ENCODE measurements at regions not wholly inside any gene's neighbourhood (a gene's known extent, or its start where the extent isn't known, plus 50 kb on each side); places are given as distances from the start of the nearest gene placed in this dataset.

DNA sequence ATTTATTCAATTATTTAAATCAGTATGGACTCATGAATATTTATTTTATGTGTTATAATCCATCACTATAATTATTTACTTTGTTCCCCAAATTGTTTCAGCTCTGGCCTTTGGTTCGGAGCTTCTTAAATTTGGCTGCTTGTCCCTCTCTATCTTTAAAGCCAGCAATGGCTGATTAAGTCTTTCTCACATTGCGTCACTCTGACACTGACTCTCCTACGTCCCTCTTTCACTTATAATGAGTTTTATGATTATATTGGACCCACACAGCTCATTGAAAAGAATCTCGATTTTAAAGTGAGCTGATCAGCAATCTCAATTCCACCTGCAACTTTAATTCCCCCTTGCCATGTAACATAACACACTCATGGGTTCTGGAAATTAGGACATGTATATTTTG lies 185.2 kb upstream of the SLC39A10 start:
- Histone ChIP-seq H2AFZ (ENCODE audit: low read depth) (no peak overlapping the region), H3K79me2 (ENCODE audit: insufficient read depth) (no peaks in the 10 kb centered on the region), H3K9me2 (no peaks in the 10 kb centered on the region), H3K4me1 (ENCODE audit: control insufficient read depth in 1 of 2, insufficient read depth in 2 of 2, low read depth in 1 of 2, low read length in 1 of 2) (peaks cover 0 to 2% of the 10 kb centered on the region in 2 experiments; a peak in 1 of 4 replicates), H3K4me3 (ENCODE audit: low read depth in 2 of 2, low read length in 1 of 2) (no peak overlapping the region), H3K36me3 (replicated peaks in 1 of 2; ENCODE audit: control insufficient read depth in 1 of 2, insufficient read depth in 2 of 2, low read length in 1 of 2) (no peaks in the 10 kb centered on the region), H3F3A (replicated peaks; ENCODE audit: insufficient read depth) (peaks cover 5% of the 10 kb centered on the region), H3K27me3 (ENCODE audit: insufficient read depth) (no peaks in the 10 kb centered on the region), H3K9ac (no peak overlapping the region), H4K20me1 (ENCODE audit: insufficient read depth) (no peaks in the 10 kb centered on the region), H3K9me3 (no peaks in the 10 kb centered on the region), H3K4me2 (no peak overlapping the region), H3K27ac (ENCODE audit: low read depth in 2 of 2, low read length in 1 of 2) (no peak overlapping the region)
- TF ChIP-seq EZH2phosphoT487 (IDR thresholded peaks at IDR 0.05; ENCODE audit: borderline replicate concordance, low read depth) (no peak), ELF1 (IDR thresholded peaks at IDR 0.05) (no peak), NRF1 (IDR thresholded peaks at IDR 0.05; ENCODE audit: low read depth, low read length) (no peak), SIN3A (IDR thresholded peaks at IDR 0.05; ENCODE audit: borderline replicate concordance, low read depth, low read length) (no peak), FOXJ3 (CRISPR knock-in tag; IDR thresholded peaks at IDR 0.05) (no peak), GATA2 (CRISPR knock-in tag; IDR thresholded peaks at IDR 0.05) (no peak), FOXM1 (IDR thresholded peaks at IDR 0.05; ENCODE audit: low read depth) (no peak), TAF1 (IDR thresholded peaks at IDR 0.05; ENCODE audit: borderline replicate concordance, low read depth, low read length) (no peak), RCOR1 (IDR thresholded peaks at IDR 0.05; ENCODE audit: low read length) (no peak), RAD21 (IDR thresholded peaks at IDR 0.05; ENCODE audit: low read length) (no peak), SMC3 (IDR thresholded peaks at IDR 0.05; ENCODE audit: low read depth, low read length) (no peak), CHD2 (IDR thresholded peaks at IDR 0.05; ENCODE audit: low read length, partially characterized antibody) (no peak), TCF12 (IDR thresholded peaks at IDR 0.05) (no peak)
- TF ChIP-seq, protein P1, sequence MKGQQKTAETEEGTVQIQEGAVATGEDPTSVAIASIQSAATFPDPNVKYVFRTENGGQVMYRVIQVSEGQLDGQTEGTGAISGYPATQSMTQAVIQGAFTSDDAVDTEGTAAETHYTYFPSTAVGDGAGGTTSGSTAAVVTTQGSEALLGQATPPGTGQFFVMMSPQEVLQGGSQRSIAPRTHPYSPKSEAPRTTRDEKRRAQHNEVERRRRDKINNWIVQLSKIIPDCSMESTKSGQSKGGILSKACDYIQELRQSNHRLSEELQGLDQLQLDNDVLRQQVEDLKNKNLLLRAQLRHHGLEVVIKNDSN (IDR thresholded peaks at IDR 0.05; ENCODE audit: borderline replicate concordance, low read depth): no peak
- TF ChIP-seq, protein P2, sequence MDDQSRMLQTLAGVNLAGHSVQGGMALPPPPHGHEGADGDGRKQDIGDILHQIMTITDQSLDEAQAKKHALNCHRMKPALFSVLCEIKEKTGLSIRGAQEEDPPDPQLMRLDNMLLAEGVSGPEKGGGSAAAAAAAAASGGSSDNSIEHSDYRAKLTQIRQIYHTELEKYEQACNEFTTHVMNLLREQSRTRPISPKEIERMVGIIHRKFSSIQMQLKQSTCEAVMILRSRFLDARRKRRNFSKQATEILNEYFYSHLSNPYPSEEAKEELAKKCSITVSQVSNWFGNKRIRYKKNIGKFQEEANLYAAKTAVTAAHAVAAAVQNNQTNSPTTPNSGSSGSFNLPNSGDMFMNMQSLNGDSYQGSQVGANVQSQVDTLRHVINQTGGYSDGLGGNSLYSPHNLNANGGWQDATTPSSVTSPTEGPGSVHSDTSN (IDR thresholded peaks at IDR 0.05): no peak
- TF ChIP-seq, protein P3, sequence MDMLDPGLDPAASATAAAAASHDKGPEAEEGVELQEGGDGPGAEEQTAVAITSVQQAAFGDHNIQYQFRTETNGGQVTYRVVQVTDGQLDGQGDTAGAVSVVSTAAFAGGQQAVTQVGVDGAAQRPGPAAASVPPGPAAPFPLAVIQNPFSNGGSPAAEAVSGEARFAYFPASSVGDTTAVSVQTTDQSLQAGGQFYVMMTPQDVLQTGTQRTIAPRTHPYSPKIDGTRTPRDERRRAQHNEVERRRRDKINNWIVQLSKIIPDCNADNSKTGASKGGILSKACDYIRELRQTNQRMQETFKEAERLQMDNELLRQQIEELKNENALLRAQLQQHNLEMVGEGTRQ (IDR thresholded peaks at IDR 0.05; ENCODE audit: borderline replicate concordance, low read depth, low read length): no peak
- TF ChIP-seq, protein P4, sequence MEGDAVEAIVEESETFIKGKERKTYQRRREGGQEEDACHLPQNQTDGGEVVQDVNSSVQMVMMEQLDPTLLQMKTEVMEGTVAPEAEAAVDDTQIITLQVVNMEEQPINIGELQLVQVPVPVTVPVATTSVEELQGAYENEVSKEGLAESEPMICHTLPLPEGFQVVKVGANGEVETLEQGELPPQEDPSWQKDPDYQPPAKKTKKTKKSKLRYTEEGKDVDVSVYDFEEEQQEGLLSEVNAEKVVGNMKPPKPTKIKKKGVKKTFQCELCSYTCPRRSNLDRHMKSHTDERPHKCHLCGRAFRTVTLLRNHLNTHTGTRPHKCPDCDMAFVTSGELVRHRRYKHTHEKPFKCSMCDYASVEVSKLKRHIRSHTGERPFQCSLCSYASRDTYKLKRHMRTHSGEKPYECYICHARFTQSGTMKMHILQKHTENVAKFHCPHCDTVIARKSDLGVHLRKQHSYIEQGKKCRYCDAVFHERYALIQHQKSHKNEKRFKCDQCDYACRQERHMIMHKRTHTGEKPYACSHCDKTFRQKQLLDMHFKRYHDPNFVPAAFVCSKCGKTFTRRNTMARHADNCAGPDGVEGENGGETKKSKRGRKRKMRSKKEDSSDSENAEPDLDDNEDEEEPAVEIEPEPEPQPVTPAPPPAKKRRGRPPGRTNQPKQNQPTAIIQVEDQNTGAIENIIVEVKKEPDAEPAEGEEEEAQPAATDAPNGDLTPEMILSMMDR (IDR thresholded peaks at IDR 0.05): no peak
- CTCF ChIA-PET: interaction anchor here (1.0 to 2.5 kb wide), 3 partner anchors 11 to 188 kb away, joined by 3 to 5 read pairs (median 3); no protein-coding TSS in a partner anchor
- no peak for DNase-seq
- 83% methylated on average over 4 of the region's 4 CpGs for WGBS (ENCODE audit: low lambda C conversion rate)
- POLR2A ChIA-PET: no interaction called here
